AG04450 (cell line): ENCODE measurements at regions not wholly inside any gene's neighbourhood (a gene's known extent, or its start where the extent isn't known, plus 50 kb on each side); places are given as distances from the start of the nearest gene placed in this dataset.

Experiments
- CTCF ChIA-PET: fragments of 300-600, 350-600 bp; formaldehyde crosslinking; extraction: SDS; loops from one replicate; lab custom pipeline; 2022; ENCODE audit warnings: antibody characterized with exemption, inconsistent platforms; lab: Charles Lee
- POLR2A ChIA-PET: fragments of 350-600 bp; formaldehyde crosslinking; extraction: SDS; loops from one replicate; lab custom pipeline; 2021; ENCODE audit warnings: antibody characterized with exemption, inconsistent platforms; lab: Yijun Ruan, JAX
- DNase-seq: peaks from one replicate; pipeline ENCODE4 v3.0.0-alpha.2; 2011; ENCODE audit warnings: low read depth, low spot score
- H3K27ac ChIP-seq: one replicate; pipeline ENCODE4 v1.5.1; 2012; ENCODE audit warnings: low read depth, low read length, control low read depth
- H3K27me3 ChIP-seq: one replicate; pipeline ENCODE4 v1.6.0; 2012; ENCODE audit warnings: low read length; ENCODE audit not compliant: control insufficient read depth, insufficient read depth
- H3K4me3 ChIP-seq: 2 replicates; pipeline ENCODE4 v1.5.1; 2011; ENCODE audit warnings: mild to moderate bottlenecking, low read depth, low read length, control low read depth
- H3K9me3 ChIP-seq: 2 replicates; pipeline ENCODE4 v1.5.1; 2012; ENCODE audit warnings: low read length; ENCODE audit not compliant: control insufficient read depth, insufficient read depth
- TF ChIP-seq, protein P1 (sequence below): IDR thresholded peaks from 2 replicates; pipeline ENCODE4 v1.5.1; 2011; ENCODE audit warnings: low read depth, low read length, control low read depth, inconsistent platforms

DNA sequence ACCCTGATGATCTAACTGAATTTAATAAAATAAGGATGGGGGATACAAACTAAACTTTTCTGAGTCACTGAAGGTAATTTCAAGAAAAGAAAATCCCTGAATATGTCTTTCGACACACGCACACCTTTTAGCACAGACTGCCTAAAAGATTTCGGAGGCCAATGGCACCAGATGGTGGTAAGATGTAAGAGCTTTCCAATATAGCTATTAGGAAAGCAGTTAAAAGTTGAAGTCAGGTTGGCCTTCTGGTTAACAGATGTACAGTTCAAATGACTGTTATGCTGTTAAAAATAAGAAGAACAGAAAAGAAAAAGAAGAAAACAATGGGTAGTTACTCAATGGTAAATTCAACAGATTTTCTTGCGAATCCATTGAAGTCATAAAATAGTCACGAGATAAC, 80.7 kb upstream of the KRR1 start:
- Histone ChIP-seq H3K27ac (no peak overlapping the region), H3K9me3 (no peaks in the 10 kb centered on the region), H3K4me3 (no peak overlapping the region), H3K27me3 (no peaks in the 10 kb centered on the region)
- ChIA-PET CTCF (no interaction called here), POLR2A (no interaction called here)
- TF ChIP-seq, protein P1, sequence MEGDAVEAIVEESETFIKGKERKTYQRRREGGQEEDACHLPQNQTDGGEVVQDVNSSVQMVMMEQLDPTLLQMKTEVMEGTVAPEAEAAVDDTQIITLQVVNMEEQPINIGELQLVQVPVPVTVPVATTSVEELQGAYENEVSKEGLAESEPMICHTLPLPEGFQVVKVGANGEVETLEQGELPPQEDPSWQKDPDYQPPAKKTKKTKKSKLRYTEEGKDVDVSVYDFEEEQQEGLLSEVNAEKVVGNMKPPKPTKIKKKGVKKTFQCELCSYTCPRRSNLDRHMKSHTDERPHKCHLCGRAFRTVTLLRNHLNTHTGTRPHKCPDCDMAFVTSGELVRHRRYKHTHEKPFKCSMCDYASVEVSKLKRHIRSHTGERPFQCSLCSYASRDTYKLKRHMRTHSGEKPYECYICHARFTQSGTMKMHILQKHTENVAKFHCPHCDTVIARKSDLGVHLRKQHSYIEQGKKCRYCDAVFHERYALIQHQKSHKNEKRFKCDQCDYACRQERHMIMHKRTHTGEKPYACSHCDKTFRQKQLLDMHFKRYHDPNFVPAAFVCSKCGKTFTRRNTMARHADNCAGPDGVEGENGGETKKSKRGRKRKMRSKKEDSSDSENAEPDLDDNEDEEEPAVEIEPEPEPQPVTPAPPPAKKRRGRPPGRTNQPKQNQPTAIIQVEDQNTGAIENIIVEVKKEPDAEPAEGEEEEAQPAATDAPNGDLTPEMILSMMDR: no peak
- DNase-seq: no peak

DNA sequence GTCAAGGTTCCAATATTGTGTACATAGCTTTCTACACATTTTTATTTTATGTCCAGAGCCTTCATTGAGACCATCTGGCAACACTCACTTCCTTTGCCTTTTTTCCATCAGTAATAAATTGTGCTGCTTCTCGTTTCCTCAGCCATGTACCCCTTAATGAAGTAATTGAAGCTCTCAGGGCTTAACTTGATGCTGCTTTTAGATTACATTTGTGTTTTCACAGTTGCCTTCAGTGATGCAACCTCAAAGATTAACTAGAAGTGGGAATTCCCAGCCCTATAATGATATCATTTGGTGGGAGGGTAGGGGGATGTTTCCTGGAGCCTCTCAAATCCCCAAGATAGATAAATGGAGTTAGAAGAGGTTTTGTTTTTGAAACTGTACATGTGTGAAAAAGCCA, 80.2 kb upstream of the KRR1 start:
- DNase-seq: no peak
- Histone ChIP-seq H3K27me3 (no peaks in the 10 kb centered on the region), H3K9me3 (no peaks in the 10 kb centered on the region), H3K4me3 (no peak overlapping the region), H3K27ac (no peak overlapping the region)
- CTCF ChIA-PET: no interaction called here
- TF ChIP-seq, protein P1: no peak
- POLR2A ChIA-PET: no interaction called here

DNA sequence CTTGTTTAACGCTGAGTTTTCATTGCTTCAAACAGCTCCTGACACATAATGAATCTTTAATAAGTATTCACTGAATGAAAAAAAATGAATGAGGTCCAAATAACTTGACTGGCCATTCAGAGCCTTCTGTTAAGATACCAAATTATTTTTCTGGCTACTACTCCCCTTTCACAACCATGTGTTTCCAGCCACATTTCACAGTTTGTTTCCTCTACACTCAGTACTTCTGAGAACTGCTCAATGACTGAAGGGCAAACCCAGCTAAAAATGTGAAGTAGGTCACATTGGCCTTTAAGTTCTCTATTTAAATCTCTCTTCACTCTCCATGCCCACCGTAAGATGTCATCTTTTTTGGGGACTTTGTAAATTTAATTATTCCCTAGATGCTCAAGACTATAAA, 78.4 kb upstream of the KRR1 start:
- no peak for DNase-seq
- POLR2A ChIA-PET: no interaction called here
- Histone ChIP-seq H3K27ac (no peak overlapping the region), H3K4me3 (no peak overlapping the region), H3K27me3 (no peaks in the 10 kb centered on the region), H3K9me3 (no peaks in the 10 kb centered on the region)
- TF ChIP-seq, protein P1: no peak
- CTCF ChIA-PET: no interaction called here

DNA sequence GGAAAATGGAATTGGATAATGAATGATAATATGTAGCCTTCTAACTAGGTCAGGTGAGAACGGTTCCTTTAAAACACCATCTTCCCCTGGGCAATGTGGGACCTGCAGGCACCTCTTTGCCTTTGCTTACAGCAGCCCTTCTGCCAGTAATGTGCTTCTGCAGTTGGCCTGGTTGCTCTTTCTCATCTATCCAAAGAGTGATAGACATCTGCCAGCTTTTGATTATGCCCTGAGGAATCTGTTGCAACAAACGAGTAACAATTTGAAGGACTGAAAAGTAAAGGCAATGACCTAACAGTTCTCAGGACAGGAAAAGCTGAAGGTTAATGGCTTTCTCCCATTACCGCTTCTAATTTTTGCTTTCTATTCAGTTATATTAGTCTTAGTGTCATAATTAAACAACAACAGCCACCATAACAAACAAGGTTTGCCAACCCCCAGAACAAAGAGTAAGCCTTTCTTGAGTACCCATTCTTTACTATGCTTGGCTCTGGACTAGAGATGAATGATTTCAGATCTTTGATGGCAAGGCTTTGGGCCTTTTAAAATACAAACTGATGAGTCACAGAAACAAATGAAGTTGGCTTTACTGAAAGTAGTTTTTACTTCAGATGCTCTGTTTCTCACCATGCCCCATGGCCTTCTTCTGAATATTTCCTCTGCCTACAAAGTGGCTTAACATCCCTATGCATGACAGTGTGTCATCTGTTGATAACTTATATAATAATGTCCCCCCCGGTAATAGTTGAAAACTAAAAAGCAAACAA, 76.1 kb upstream of the KRR1 start:
- DNase-seq: no peak
- TF ChIP-seq, protein P1: no peak
- Histone ChIP-seq H3K9me3 (no peaks in the 10 kb centered on the region), H3K4me3 (no peak overlapping the region), H3K27ac (no peak overlapping the region), H3K27me3 (no peaks in the 10 kb centered on the region)
- ChIA-PET POLR2A (no interaction called here), CTCF (no interaction called here)

DNA sequence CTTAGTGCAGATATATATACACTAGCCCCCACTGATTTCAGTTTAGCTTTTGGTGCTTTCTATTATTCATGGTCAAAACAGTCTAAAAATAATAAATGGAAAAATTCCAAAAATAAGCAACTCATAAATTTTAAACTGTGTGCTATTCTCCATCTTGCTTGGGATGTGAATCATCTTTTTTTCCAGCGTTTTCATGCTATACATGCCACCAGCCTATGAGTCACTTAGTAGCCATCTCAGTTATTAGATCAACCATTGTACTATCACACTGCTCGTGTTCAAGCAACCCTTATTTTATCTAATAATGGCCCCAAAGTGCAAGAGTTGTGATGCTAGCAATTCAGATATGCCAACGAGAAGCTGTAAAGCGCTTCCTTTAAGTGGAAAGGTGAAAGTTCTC, 73.9 kb upstream of the KRR1 start:
- TF ChIP-seq, protein P1: no peak
- peak; percentile 46 for DNase-seq
- CTCF ChIA-PET: interaction anchor here (0.7 to 0.8 kb wide), 3 partner anchors 17 to 239 kb away, joined by 3 to 7 read pairs (median 4); no protein-coding TSS in a partner anchor
- Histone ChIP-seq H3K27ac (no peak overlapping the region), H3K27me3 (no peaks in the 10 kb centered on the region), H3K9me3 (no peaks in the 10 kb centered on the region), H3K4me3 (no peak overlapping the region)
- POLR2A ChIA-PET: no interaction called here
